ENCODE measurements at regions not wholly inside any gene's neighbourhood (a gene's known extent, or its start where the extent isn't known, plus 50 kb on each side); places are given as distances from the start of the nearest gene placed in this dataset.
A peak's percentile ranks its signal among the peaks of the same experiment; 100 is the strongest.

DNA sequence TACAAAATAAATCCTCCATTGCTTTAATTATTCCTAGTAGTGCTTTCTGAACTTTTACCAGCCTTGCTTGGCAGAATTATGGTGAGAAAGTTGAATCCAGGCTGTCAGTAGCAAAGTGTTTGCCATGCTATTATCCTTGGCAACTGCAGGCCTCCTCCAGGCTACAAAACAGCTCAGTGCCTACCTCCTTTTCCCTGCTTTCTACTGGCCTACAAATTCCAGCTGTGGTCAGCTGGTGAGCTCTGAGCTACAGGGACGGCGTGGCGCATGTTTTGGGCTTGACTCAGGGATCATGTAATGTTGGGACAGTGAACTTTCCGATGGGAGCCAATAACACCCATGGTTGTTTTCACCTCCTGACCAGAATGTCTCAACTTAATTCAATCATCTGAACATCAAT lies 456.1 kb upstream of the ADAMTS5 start:
- no peak for TF ChIP-seq CTCF (IDR thresholded peaks at IDR 0.05)
- no peak for TF ChIP-seq POLR2A (IDR thresholded peaks at IDR 0.05)
- Histone ChIP-seq H3K27ac (peak overlapping the region in 1 of 2 donors; percentile 61), H3K4me1 (no peaks in the 10 kb centered on the region), H3K36me3 (no peaks in the 10 kb centered on the region), H3K27me3 (no peaks in the 10 kb centered on the region), H3K4me3 (no peak overlapping the region), H3K9me3 (peaks cover 0 to 4% of the 10 kb centered on the region in 2 donors)
- intact Hi-C loops (cut with DNase I; ENCODE audit: low total_unique reads): no loop called here
- DNase-seq: peak; percentile 39 to 50

- intact Hi-C loops (cut with DNase I; ENCODE audit: low total_unique reads): no loop called here
- TF ChIP-seq POLR2A (IDR thresholded peaks at IDR 0.05) (no peak), CTCF (IDR thresholded peaks at IDR 0.05) (no peak)
- peak overlapping the region in 1 of 2 donors; percentile 61 for H3K27ac ChIP-seq
Observed at GRCh38 chr21:27422435-27422834, 455.5 kb upstream of the ADAMTS5 start.

GRCh38 chr21:27421654-27422053 lies 454.8 kb upstream of the ADAMTS5 start:
- peaks cover 0 to 3% of the 10 kb centered on the region in 2 donors for H3K9me3 ChIP-seq
- no peak overlapping the region for H3K4me3 ChIP-seq
- H3K4me1 ChIP-seq: no peaks in the 10 kb centered on the region
- TF ChIP-seq POLR2A (IDR thresholded peaks at IDR 0.05): no peak
- no peak for TF ChIP-seq CTCF (IDR thresholded peaks at IDR 0.05)
- H3K36me3 ChIP-seq: no peaks in the 10 kb centered on the region
- no peak for DNase-seq
- H3K27ac ChIP-seq: peak overlapping the region in 1 of 2 donors; percentile 61
- intact Hi-C loops (cut with DNase I; ENCODE audit: low total_unique reads): no loop called here
- H3K27me3 ChIP-seq: no peaks in the 10 kb centered on the region

More at GRCh38 chr21:27422435-27422834, 455.5 kb upstream of the ADAMTS5 start:
- H3K27me3 ChIP-seq: no peaks in the 10 kb centered on the region
- no peaks in the 10 kb centered on the region for H3K4me1 ChIP-seq
- H3K9me3 ChIP-seq: peaks cover 0 to 4% of the 10 kb centered on the region in 2 donors
- no peaks in the 10 kb centered on the region for H3K36me3 ChIP-seq
- H3K4me3 ChIP-seq: no peak overlapping the region
- no peak for DNase-seq

DNA sequence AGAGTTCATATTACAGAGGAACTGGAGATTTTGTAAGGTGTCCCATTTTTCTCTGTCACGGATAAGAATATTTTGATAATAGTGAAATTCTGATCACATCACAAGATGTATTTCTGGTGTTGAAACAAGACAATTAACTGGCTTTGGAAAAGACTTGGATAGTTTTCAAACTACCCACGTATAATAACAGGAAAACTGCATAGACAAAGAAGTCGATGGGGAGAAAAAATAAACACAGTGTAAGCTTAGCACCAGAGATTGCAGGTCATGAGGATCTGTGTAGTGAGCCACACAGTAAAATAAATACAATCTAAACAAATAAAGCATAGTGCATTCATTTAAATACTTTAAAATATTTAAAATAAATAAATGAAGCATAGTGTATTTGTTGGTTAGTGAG lies 452.3 kb upstream of the ADAMTS5 start:
- H3K27me3 ChIP-seq: no peaks in the 10 kb centered on the region
- TF ChIP-seq POLR2A (IDR thresholded peaks at IDR 0.05) (no peak), CTCF (IDR thresholded peaks at IDR 0.05) (no peak)
- intact Hi-C loops (cut with DNase I; ENCODE audit: low total_unique reads): no loop called here
- no peaks in the 10 kb centered on the region for H3K4me1 ChIP-seq
- peaks cover 0 to 4% of the 10 kb centered on the region in 2 donors for H3K9me3 ChIP-seq
- no peak for DNase-seq
- H3K4me3 ChIP-seq: no peak overlapping the region
- no peaks in the 10 kb centered on the region for H3K36me3 ChIP-seq
- peak overlapping the region in 1 of 2 donors; percentile 9 for H3K27ac ChIP-seq

DNA sequence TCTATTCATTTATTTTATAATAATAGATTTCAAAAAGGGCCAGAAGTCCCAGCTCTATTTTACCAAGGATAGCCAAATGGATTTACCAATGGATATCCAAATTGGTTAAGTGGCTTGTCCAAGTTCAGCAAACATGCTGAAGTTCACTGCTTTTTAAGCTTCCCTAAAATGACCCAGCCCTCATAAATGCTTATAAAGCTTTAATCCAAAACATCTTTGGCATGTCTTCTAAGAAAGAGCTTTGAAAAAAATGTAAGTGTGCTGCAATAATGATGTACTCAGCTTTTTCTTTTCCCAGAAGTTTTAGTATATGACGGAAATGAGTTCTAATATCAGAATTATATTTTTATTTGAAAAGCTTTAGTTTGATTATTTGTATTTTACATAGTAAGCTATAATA lies 451.5 kb upstream of the ADAMTS5 start:
- Histone ChIP-seq H3K27ac (no peak overlapping the region), H3K27me3 (no peaks in the 10 kb centered on the region), H3K4me3 (no peak overlapping the region), H3K36me3 (no peaks in the 10 kb centered on the region), H3K4me1 (no peaks in the 10 kb centered on the region), H3K9me3 (peaks cover 0 to 4% of the 10 kb centered on the region in 2 donors)
- intact Hi-C loops (cut with DNase I; ENCODE audit: low total_unique reads): no loop called here
- no peak for DNase-seq
- no peak for TF ChIP-seq POLR2A (IDR thresholded peaks at IDR 0.05)
- no peak for TF ChIP-seq CTCF (IDR thresholded peaks at IDR 0.05)

Data from uterus (tissue), 3 donors.